ENCODE measurements at regions not wholly inside any gene's neighbourhood (a gene's known extent, or its start where the extent isn't known, plus 50 kb on each side); places are given as distances from the start of the nearest gene placed in this dataset.
"Not testable (repeated sequence)": the region's sequence is repeated elsewhere in the genome, so short reads cannot be mapped to it uniquely, and the experiment has no call there.

- Histone ChIP-seq H3K36me3 (no peaks in the 10 kb centered on the region), H3K9me3 (no peaks in the 10 kb centered on the region), H3K4me1 (no peaks in the 10 kb centered on the region), H3K4me3 (ENCODE audit: low read depth, low read length) (no peak overlapping the region), H3K27me3 (no peaks in the 10 kb centered on the region)
- TF ChIP-seq CTCF (IDR thresholded peaks at IDR 0.05; ENCODE audit: low read depth, low read length) = no peak
- DNase-seq = no peak
Observed at GRCh38 chr4:124993838-124994237, 281.3 kb upstream of the ANKRD50 start.

GRCh38 chr4:124990398-124990797, 277.9 kb upstream of the ANKRD50 start:
- H3K9me3 ChIP-seq = no peaks in the 10 kb centered on the region
- TF ChIP-seq CTCF (IDR thresholded peaks at IDR 0.05; ENCODE audit: low read depth, low read length) = no peak
- no peak for DNase-seq
- H3K36me3 ChIP-seq = no peaks in the 10 kb centered on the region
- no peaks in the 10 kb centered on the region for H3K4me1 ChIP-seq
- no peak overlapping the region for H3K4me3 ChIP-seq (ENCODE audit: low read depth, low read length)
- no peaks in the 10 kb centered on the region for H3K27me3 ChIP-seq

- no peak for TF ChIP-seq CTCF (IDR thresholded peaks at IDR 0.05; ENCODE audit: low read depth, low read length)
- Histone ChIP-seq H3K27me3 (no peaks in the 10 kb centered on the region), H3K4me1 (peaks cover 3% of the 10 kb centered on the region; the same call in 1 of the 2 replicates), H3K36me3 (no peaks in the 10 kb centered on the region), H3K9me3 (no peaks in the 10 kb centered on the region), H3K4me3 (ENCODE audit: low read depth, low read length) (no peak overlapping the region)
- no peak for DNase-seq
Observed at GRCh38 chr4:124980276-124980752, 267.8 kb upstream of the ANKRD50 start.

GRCh38 chr4:124978536-124978935, 266.0 kb upstream of the ANKRD50 start:
- not testable (repeated sequence) for DNase-seq; H3K4me3 ChIP-seq (ENCODE audit: low read depth, low read length); H3K4me1 ChIP-seq; H3K36me3 ChIP-seq; H3K9me3 ChIP-seq; H3K27me3 ChIP-seq

GRCh38 chr4:124977045-124977444, 264.5 kb upstream of the ANKRD50 start:
- no peak overlapping the region for H3K4me3 ChIP-seq (ENCODE audit: low read depth, low read length)
- no peaks in the 10 kb centered on the region for H3K36me3 ChIP-seq
- no peaks in the 10 kb centered on the region for H3K9me3 ChIP-seq
- peaks cover 3% of the 10 kb centered on the region; the same call in 1 of the 2 replicates for H3K4me1 ChIP-seq
- no peaks in the 10 kb centered on the region for H3K27me3 ChIP-seq
- no peak for DNase-seq
- TF ChIP-seq CTCF (IDR thresholded peaks at IDR 0.05; ENCODE audit: low read depth, low read length) = no peak

- H3K27me3 ChIP-seq = no peaks in the 10 kb centered on the region
- no peaks in the 10 kb centered on the region for H3K36me3 ChIP-seq
- H3K9me3 ChIP-seq = no peaks in the 10 kb centered on the region
- DNase-seq = no peak
- H3K4me1 ChIP-seq = no peaks in the 10 kb centered on the region
- no peak for TF ChIP-seq CTCF (IDR thresholded peaks at IDR 0.05; ENCODE audit: low read depth, low read length)
- no peak overlapping the region for H3K4me3 ChIP-seq (ENCODE audit: low read depth, low read length)
Observed at GRCh38 chr4:124974152-124974551, 261.6 kb upstream of the ANKRD50 start.

- Histone ChIP-seq H3K4me3 (ENCODE audit: low read depth, low read length) (no peak overlapping the region), H3K9me3 (no peaks in the 10 kb centered on the region), H3K4me1 (no peaks in the 10 kb centered on the region), H3K27me3 (no peaks in the 10 kb centered on the region), H3K36me3 (no peaks in the 10 kb centered on the region)
- no peak for DNase-seq
- no peak for TF ChIP-seq CTCF (IDR thresholded peaks at IDR 0.05; ENCODE audit: low read depth, low read length)
Observed at GRCh38 chr4:124973716-124974115, 261.2 kb upstream of the ANKRD50 start.

Measured in BE2C (cell line).